ENCODE measurements at regions not wholly inside any gene's neighbourhood (a gene's known extent, or its start where the extent isn't known, plus 50 kb on each side); places are given as distances from the start of the nearest gene placed in this dataset.

GRCh38 chr3:28125342-28125741 is 116.1 kb upstream of the CMC1 start:
- TF ChIP-seq CTCF (IDR thresholded peaks at IDR 0.05; ENCODE audit: low read length, missing control alignments): no peak
- no peak for DNase-seq (ENCODE audit: low read depth)
- no peak overlapping the region for H3K4me3 ChIP-seq (replicated peaks; ENCODE audit: low read depth, low read length)

GRCh38 chr3:28130836-28131235 is 110.6 kb upstream of the CMC1 start:
- DNase-seq (ENCODE audit: low read depth): no peak
- no peak overlapping the region for H3K4me3 ChIP-seq (replicated peaks; ENCODE audit: low read depth, low read length)
- TF ChIP-seq CTCF (IDR thresholded peaks at IDR 0.05; ENCODE audit: low read length, missing control alignments): no peak

- no peak overlapping the region for H3K4me3 ChIP-seq (replicated peaks; ENCODE audit: low read depth, low read length)
- no peak for DNase-seq (ENCODE audit: low read depth)
- TF ChIP-seq CTCF (IDR thresholded peaks at IDR 0.05; ENCODE audit: low read length, missing control alignments): no peak
Observed at GRCh38 chr3:28132941-28133340, 108.5 kb upstream of the CMC1 start.

GRCh38 chr3:28134198-28134597 is 107.2 kb upstream of the CMC1 start:
- no peak for DNase-seq (ENCODE audit: low read depth)
- H3K4me3 ChIP-seq (replicated peaks; ENCODE audit: low read depth, low read length): no peak overlapping the region
- TF ChIP-seq CTCF (IDR thresholded peaks at IDR 0.05; ENCODE audit: low read length, missing control alignments): no peak

- H3K4me3 ChIP-seq (replicated peaks; ENCODE audit: low read depth, low read length): no peak overlapping the region
- DNase-seq (ENCODE audit: low read depth): no peak
- no peak for TF ChIP-seq CTCF (IDR thresholded peaks at IDR 0.05; ENCODE audit: low read length, missing control alignments)
Observed at GRCh38 chr3:28134792-28135375, 106.5 kb upstream of the CMC1 start.

GRCh38 chr3:28136607-28137216 is 104.7 kb upstream of the CMC1 start:
- no peak for DNase-seq (ENCODE audit: low read depth)
- H3K4me3 ChIP-seq (replicated peaks; ENCODE audit: low read depth, low read length): no peak overlapping the region
- no peak for TF ChIP-seq CTCF (IDR thresholded peaks at IDR 0.05; ENCODE audit: low read length, missing control alignments)

GRCh38 chr3:28138043-28138610 is 103.3 kb upstream of the CMC1 start:
- no peak for TF ChIP-seq CTCF (IDR thresholded peaks at IDR 0.05; ENCODE audit: low read length, missing control alignments)
- no peak overlapping the region for H3K4me3 ChIP-seq (replicated peaks; ENCODE audit: low read depth, low read length)
- no peak for DNase-seq (ENCODE audit: low read depth)

All from fibroblast of pulmonary artery (primary cell).